B cell (primary cell): ENCODE measurements at regions not wholly inside any gene's neighbourhood (a gene's known extent, or its start where the extent isn't known, plus 50 kb on each side); places are given as distances from the start of the nearest gene placed in this dataset.

Experiments used
- ATAC-seq: fragments of 200-7000 bp; cut with Tn5 transposase; one replicate; pipeline ENCODE4 v1.10.0; 2021; ENCODE audit warnings: low read depth, mild to moderate bottlenecking, moderate number of reproducible peaks, moderate library complexity
- CTCF ChIA-PET: fragments of 350-600 bp; sonication (Branson Sonifier 250); formaldehyde crosslinking; loops from one replicate; lab custom pipeline; 2021; ENCODE audit warnings: antibody characterized with exemption, inconsistent platforms; lab: Charles Lee
- POLR2A ChIA-PET: fragments of 350-600 bp; sonication (Branson Sonifier 250); formaldehyde crosslinking; loops from one replicate; lab custom pipeline; 2021; ENCODE audit warnings: antibody characterized with exemption; lab: Charles Lee
- DNase-seq: peaks from one replicate; pipeline ENCODE4 v3.0.0; 2013
- H2AFZ ChIP-seq: 2 replicates; pipeline ENCODE4 v1.6.1; 2012; ENCODE audit warnings: mild to moderate bottlenecking, low read depth, low read length; ENCODE audit not compliant: insufficient read depth, poor library complexity, severe bottlenecking
- H3K27ac ChIP-seq, 2 donors: 1 replicate in 1 of 2; 2 replicates in 1 of 2; pipeline ENCODE4 v1.5.1; 2012 to 2013; ENCODE audit warnings: low read length in 2 of 2, mild to moderate bottlenecking in 2 of 2, moderate library complexity in 1 of 2
- H3K27me3 ChIP-seq, 4 experiments: fragments of 200-600 bp in 1 of 4; sonication (generic) in 1 of 4; replicated peaks in 1 of 4; 1 replicate in 2 of 4; 2 replicates in 2 of 4; pipeline versions ENCODE4 v1.6.1 to v1.7.0; 2013 to 2016; ENCODE audit warnings: low read length in 3 of 4, mild to moderate bottlenecking in 2 of 4, mixed read lengths in 1 of 4, moderate library complexity in 1 of 4; ENCODE audit not compliant: insufficient read depth in 4 of 4, control insufficient read depth in 3 of 4; ENCODE audit errors: control extremely low read depth in 1 of 4
- H3K36me3 ChIP-seq, 2 experiments: replicated peaks in 1 of 2; 1 replicate in 1 of 2; 2 replicates in 1 of 2; pipeline versions ENCODE4 v1.6.1 to v1.7.1; 2013; ENCODE audit warnings: low read length in 1 of 2; ENCODE audit not compliant: insufficient read depth in 2 of 2, control insufficient read depth in 1 of 2; ENCODE audit errors: control extremely low read depth in 1 of 2, extremely low read depth in 1 of 2
- H3K4me1 ChIP-seq, 2 donors: fragments of 200-600 bp in 1 of 2; sonication (generic) in 1 of 2; 1 replicate in 1 of 2; 2 replicates in 1 of 2; pipeline versions ENCODE4 v1.5.1 to v1.6.1; 2013 to 2017; ENCODE audit warnings: low read length in 2 of 2; ENCODE audit not compliant: control insufficient read depth in 2 of 2, insufficient read depth in 2 of 2
- H3K4me2 ChIP-seq: replicated peaks from 2 replicates; pipeline ENCODE3; 2012; ENCODE audit warnings: mild to moderate bottlenecking, low read depth, low read length; ENCODE audit not compliant: poor library complexity, severe bottlenecking
- H3K4me3 ChIP-seq, 5 experiments: fragments of 200-600 bp in 1 of 5; sonication (generic) in 1 of 5; 1 replicate in 3 of 5; 2 replicates in 2 of 5; pipeline versions ENCODE4 v1.5.1 to v1.7.0; 2011 to 2016; ENCODE audit warnings: low read length in 4 of 5, mild to moderate bottlenecking in 4 of 5, low read depth in 2 of 5, control low read depth in 1 of 5, moderate library complexity in 1 of 5; ENCODE audit not compliant: insufficient read depth in 1 of 5; ENCODE audit errors: control extremely low read depth in 1 of 5, extremely low read depth in 1 of 5
- H3K79me2 ChIP-seq: fragments of 200-600 bp; sonication (generic); one replicate; pipeline ENCODE4 v1.6.0; 2016; ENCODE audit warnings: low read length; ENCODE audit not compliant: control insufficient read depth, insufficient read depth
- H3K9ac ChIP-seq: fragments of 200-600 bp; sonication (generic); 2 replicates; pipeline ENCODE4 v1.6.1; 2017; ENCODE audit warnings: mild to moderate bottlenecking, low read length, moderate library complexity
- H3K9me3 ChIP-seq, 3 donors: one replicate each; pipeline versions ENCODE4 v1.6.1 to v1.7.1; 2013; ENCODE audit warnings: low read length in 2 of 3; ENCODE audit not compliant: control insufficient read depth in 2 of 3, insufficient read depth in 1 of 3; ENCODE audit errors: control extremely low read depth in 1 of 3
- H4K20me1 ChIP-seq: 2 replicates; pipeline ENCODE4 v1.6.0; 2012; ENCODE audit warnings: mild to moderate bottlenecking, low read length; ENCODE audit not compliant: insufficient read depth, control insufficient read depth, poor library complexity, severe bottlenecking
- H3K27ac Mint-ChIP-seq: one replicate; pipeline ENCODE4 v1.8.0; 2021; ENCODE audit warnings: mixed read lengths
- H3K27me3 Mint-ChIP-seq: one replicate; pipeline ENCODE4 v1.8.0; 2021; ENCODE audit warnings: mixed read lengths
- H3K4me1 Mint-ChIP-seq: one replicate; pipeline ENCODE4 v1.8.0; 2021; ENCODE audit warnings: mixed read lengths
- H3K4me3 Mint-ChIP-seq: one replicate; pipeline ENCODE4 v1.8.0; 2021; ENCODE audit warnings: mixed read lengths
- H3K9me3 Mint-ChIP-seq: one replicate; pipeline ENCODE4 v1.8.0; 2022; ENCODE audit warnings: mixed read lengths; ENCODE audit not compliant: insufficient read depth
- EZH2 ChIP-seq: IDR thresholded peaks from 2 replicates; pipeline ENCODE4 v1.6.1; 2012; ENCODE audit warnings: borderline replicate concordance, low read depth, mild to moderate bottlenecking, moderate library complexity, low read length; ENCODE audit not compliant: insufficient read depth, poor library complexity, severe bottlenecking
- WGBS: methylation state at CpG from one replicate; pipeline ENCODE4 v1.1.5; 2013; ENCODE audit warnings: missing lambda C conversion rate; ENCODE audit not compliant: insufficient coverage; 5-methylcytosine and 5-hydroxymethylcytosine counted together
- intact Hi-C: fragments of 100-400 bp; cut with micrococcal nuclease; formaldehyde crosslinking; loops from one replicate; pipeline ENCODE4 v1.10.0; 2022
- TF ChIP-seq, protein P1 (sequence below): fragments of 200-600 bp; IDR thresholded peaks from one replicate; pipeline ENCODE4 v1.8.0; 2022; ENCODE audit warnings: antibody characterized with exemption, mild to moderate bottlenecking

DNA sequence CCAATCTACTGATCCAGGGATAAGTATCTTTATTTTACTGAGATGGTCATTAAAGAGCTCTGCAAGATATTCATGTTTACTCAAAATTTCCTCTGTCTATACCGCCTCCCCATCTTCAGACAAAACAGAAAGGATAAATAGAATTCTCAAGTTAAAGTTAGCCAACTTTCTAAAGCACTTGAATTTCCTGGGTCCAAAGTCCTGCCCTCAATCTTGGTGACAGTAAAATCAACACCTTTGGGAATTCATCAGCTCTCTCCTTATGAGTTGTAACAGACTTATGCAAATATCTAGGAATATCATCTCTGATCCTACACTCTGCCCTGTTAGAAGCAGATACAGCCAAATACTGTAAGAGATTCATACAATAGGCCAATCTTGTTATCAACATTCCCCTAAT, 122.5 kb upstream of the HAAO start:
- Mint-ChIP-seq H3K27ac (no peak overlapping the region), H3K9me3 (no peaks in the 10 kb centered on the region), H3K4me1 (peaks cover 4% of the 10 kb centered on the region), H3K4me3 (no peak overlapping the region), H3K27me3 (peaks cover 18% of the 10 kb centered on the region)
- DNase-seq = no peak
- Histone ChIP-seq H3K79me2 (no peaks in the 10 kb centered on the region), H4K20me1 (no peaks in the 10 kb centered on the region), H3K27me3 (no peaks in the 10 kb centered on the region), H3K36me3 (no peaks in the 10 kb centered on the region), H2AFZ (no peak overlapping the region), H3K4me2 (no peak overlapping the region), H3K4me1 (no peaks in the 10 kb centered on the region), H3K9ac (no peak overlapping the region), H3K9me3 (no peaks in the 10 kb centered on the region), H3K27ac (no peak overlapping the region), H3K4me3 (no peak overlapping the region)
- no peak for ATAC-seq
- intact Hi-C loops = no loop called here
- ChIA-PET CTCF (no interaction called here), POLR2A (no interaction called here)
- TF ChIP-seq EZH2 = no peak
- TF ChIP-seq, protein P1, sequence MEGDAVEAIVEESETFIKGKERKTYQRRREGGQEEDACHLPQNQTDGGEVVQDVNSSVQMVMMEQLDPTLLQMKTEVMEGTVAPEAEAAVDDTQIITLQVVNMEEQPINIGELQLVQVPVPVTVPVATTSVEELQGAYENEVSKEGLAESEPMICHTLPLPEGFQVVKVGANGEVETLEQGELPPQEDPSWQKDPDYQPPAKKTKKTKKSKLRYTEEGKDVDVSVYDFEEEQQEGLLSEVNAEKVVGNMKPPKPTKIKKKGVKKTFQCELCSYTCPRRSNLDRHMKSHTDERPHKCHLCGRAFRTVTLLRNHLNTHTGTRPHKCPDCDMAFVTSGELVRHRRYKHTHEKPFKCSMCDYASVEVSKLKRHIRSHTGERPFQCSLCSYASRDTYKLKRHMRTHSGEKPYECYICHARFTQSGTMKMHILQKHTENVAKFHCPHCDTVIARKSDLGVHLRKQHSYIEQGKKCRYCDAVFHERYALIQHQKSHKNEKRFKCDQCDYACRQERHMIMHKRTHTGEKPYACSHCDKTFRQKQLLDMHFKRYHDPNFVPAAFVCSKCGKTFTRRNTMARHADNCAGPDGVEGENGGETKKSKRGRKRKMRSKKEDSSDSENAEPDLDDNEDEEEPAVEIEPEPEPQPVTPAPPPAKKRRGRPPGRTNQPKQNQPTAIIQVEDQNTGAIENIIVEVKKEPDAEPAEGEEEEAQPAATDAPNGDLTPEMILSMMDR = no peak
- no CpG with 5 or more reads among the region's 1 CpG for WGBS

- no peak overlapping the region for H3K4me3 ChIP-seq
These were observed 121.9 kb upstream of the HAAO start for GRCh38 chr2:42914314-42914713.

More at GRCh38 chr2:42914314-42914713, 121.9 kb upstream of the HAAO start:
- Mint-ChIP-seq H3K9me3 (no peaks in the 10 kb centered on the region), H3K4me3 (no peak overlapping the region), H3K4me1 (peaks cover 4% of the 10 kb centered on the region), H3K27ac (no peak overlapping the region), H3K27me3 (peaks cover 17% of the 10 kb centered on the region)
- intact Hi-C loops = no loop called here
- H3K36me3 ChIP-seq = no peaks in the 10 kb centered on the region
- no peaks in the 10 kb centered on the region for H3K27me3 ChIP-seq
- H3K79me2 ChIP-seq = no peaks in the 10 kb centered on the region
- no peak overlapping the region for H3K4me2 ChIP-seq
- ChIA-PET POLR2A (no interaction called here), CTCF (no interaction called here)
- no peak for ATAC-seq
- H3K27ac ChIP-seq = no peak overlapping the region
- TF ChIP-seq EZH2 = no peak
- TF ChIP-seq, protein P1 = no peak
- no peaks in the 10 kb centered on the region for H3K9me3 ChIP-seq
- 96% methylated on average over 5 of the region's 8 CpGs for WGBS
- H4K20me1 ChIP-seq = no peaks in the 10 kb centered on the region
- H3K4me1 ChIP-seq = no peaks in the 10 kb centered on the region
- no peak for DNase-seq
- no peak overlapping the region for H3K9ac ChIP-seq
- H2AFZ ChIP-seq = no peak overlapping the region
